Urinary bladder (tissue), 3 donors: ENCODE measurements at regions not wholly inside any gene's neighbourhood (a gene's known extent, or its start where the extent isn't known, plus 50 kb on each side); places are given as distances from the start of the nearest gene placed in this dataset.

Experiments used
- DNase-seq: peaks from one replicate; pipeline ENCODE4 v3.0.0-alpha.2; 2015; ENCODE audit errors: extremely low spot score
- H3K27ac ChIP-seq: one replicate; pipeline ENCODE4 v1.5.1; 2013; ENCODE audit warnings: low read depth, mild to moderate bottlenecking, moderate library complexity
- H3K36me3 ChIP-seq: one replicate; pipeline ENCODE4 v1.6.1; 2013; ENCODE audit warnings: mild to moderate bottlenecking, moderate library complexity; ENCODE audit not compliant: insufficient read depth
- H3K4me1 ChIP-seq: one replicate; pipeline ENCODE4 v1.6.1; 2013; ENCODE audit warnings: mild to moderate bottlenecking, moderate library complexity; ENCODE audit not compliant: insufficient read depth
- H3K4me3 ChIP-seq: one replicate; pipeline ENCODE4 v1.5.1; 2013; ENCODE audit warnings: low read depth, low read length
- WGBS: extraction: QIAGEN DNeasy Blood & Tissue Kit; methylation state at CpG from one replicate; pipeline ENCODE4 v1.1.7; 2013; 5-methylcytosine and 5-hydroxymethylcytosine counted together
- donor health status: healthy with polysubstance abuse.
- donor health status: healthy.

DNA sequence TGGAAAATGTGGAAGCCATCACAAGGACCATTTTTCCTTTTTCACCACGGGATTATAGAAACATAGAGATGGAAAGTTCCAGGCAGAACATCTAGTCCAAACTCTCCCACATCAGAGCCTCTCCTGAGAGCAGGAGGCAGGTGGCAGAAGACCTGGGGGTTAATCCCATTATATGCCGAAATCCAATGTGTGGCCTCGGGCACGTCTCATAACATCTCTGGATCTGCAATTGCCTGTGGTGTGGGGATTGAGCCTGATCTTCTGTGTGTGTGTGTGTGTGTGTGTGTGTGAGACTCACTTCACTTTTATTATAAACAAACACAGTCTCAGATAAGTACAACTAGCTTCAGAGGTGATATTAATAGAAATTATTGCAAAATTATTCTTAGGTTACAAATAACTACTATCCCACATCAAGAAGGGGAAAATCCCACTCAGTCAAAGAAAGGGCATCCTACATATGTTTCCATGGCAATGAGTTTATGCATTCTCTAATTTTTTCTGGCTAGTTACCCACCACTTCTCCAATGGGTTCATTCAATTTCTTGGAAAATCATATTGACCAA is 199.1 kb downstream of the FOXL1 start:
- Histone ChIP-seq H3K4me1 (no peaks in the 10 kb centered on the region), H3K27ac (no peak overlapping the region), H3K4me3 (no peak overlapping the region), H3K36me3 (no peaks in the 10 kb centered on the region)
- WGBS: 34% methylated on average over 4 of the region's 4 CpGs
- no peak for DNase-seq

DNA sequence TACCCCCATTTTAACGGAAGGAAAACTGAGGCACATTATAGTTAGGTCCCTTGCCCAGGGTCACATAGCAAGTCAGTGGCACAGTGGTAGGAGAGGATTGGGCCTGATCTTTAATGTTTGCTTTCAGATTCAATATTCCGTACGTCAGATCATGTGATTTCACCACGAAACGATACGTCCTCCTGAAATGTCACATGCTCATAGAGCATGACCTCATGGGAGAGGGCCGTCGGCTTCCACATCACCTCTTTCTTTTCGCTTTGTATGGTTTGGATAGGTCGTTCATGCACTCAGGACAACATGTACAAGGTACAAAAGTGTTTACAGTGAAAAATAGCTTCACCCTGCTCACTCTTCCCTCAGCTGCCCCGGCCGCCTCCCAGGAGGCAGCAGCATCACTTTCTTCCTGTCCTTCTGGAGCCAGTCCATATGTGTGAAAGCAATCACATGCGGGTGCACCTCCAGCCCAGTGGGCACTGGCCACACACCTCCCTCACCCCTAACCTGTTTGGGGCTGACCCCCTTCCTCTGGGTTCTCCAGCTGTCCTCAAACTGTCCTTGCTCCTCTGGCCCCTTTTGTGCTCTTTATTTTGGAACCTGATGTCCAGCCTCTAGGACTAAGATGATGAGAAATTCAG is 199.9 kb downstream of the FOXL1 start:
- Histone ChIP-seq H3K27ac (no peak overlapping the region), H3K4me3 (no peak overlapping the region), H3K4me1 (no peaks in the 10 kb centered on the region), H3K36me3 (no peaks in the 10 kb centered on the region)
- 68% methylated on average over 13 of the region's 13 CpGs for WGBS
- no peak for DNase-seq

DNA sequence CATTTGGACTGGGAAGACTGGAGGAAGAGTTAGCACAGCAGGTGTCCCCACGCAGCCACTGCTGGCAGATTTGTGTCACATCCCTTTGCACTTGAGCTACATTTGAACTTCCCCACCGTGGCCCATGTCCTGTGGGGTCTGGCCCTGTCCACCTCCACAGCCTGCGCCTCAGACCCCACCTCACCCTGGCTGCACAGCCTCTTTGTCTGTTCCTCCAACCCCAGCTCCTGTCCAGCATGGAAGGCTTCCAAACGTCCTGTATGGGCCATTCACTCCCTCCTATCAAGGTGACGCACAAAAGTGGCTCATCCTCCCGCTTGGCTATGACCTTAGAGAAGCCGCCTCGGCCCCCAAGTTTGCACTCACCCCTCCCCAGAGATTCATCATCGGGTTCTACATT is 200.6 kb downstream of the FOXL1 start:
- no peak for DNase-seq
- Histone ChIP-seq H3K36me3 (no peaks in the 10 kb centered on the region), H3K27ac (no peak overlapping the region), H3K4me3 (no peak overlapping the region), H3K4me1 (no peaks in the 10 kb centered on the region)
- 76% methylated on average over 9 of the region's 9 CpGs for WGBS

DNA sequence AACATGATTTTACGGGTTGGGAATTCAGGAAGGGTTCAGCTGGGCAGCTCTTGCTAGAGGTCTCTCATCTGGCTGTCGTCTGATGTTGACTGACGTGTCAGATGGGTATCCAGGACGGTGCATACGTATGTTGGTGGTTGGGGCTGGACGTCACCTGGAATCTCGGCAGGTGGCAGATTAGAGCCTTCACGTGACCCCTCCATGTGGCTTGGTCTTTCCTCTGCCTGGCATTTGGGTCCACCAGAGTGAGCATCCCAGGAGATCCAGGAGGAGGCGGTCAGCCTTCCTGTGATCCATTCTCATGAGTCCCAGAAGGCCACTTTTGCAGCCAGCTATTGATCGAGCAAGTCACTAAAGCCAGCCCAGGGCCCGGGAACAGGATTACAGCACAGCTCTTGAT is 202.7 kb downstream of the FOXL1 start:
- no peaks in the 10 kb centered on the region for H3K36me3 ChIP-seq
- H3K4me3 ChIP-seq: no peak overlapping the region
- H3K4me1 ChIP-seq: no peaks in the 10 kb centered on the region
- WGBS: 84% methylated on average over 11 of the region's 11 CpGs
- no peak overlapping the region for H3K27ac ChIP-seq
- DNase-seq: no peak

DNA sequence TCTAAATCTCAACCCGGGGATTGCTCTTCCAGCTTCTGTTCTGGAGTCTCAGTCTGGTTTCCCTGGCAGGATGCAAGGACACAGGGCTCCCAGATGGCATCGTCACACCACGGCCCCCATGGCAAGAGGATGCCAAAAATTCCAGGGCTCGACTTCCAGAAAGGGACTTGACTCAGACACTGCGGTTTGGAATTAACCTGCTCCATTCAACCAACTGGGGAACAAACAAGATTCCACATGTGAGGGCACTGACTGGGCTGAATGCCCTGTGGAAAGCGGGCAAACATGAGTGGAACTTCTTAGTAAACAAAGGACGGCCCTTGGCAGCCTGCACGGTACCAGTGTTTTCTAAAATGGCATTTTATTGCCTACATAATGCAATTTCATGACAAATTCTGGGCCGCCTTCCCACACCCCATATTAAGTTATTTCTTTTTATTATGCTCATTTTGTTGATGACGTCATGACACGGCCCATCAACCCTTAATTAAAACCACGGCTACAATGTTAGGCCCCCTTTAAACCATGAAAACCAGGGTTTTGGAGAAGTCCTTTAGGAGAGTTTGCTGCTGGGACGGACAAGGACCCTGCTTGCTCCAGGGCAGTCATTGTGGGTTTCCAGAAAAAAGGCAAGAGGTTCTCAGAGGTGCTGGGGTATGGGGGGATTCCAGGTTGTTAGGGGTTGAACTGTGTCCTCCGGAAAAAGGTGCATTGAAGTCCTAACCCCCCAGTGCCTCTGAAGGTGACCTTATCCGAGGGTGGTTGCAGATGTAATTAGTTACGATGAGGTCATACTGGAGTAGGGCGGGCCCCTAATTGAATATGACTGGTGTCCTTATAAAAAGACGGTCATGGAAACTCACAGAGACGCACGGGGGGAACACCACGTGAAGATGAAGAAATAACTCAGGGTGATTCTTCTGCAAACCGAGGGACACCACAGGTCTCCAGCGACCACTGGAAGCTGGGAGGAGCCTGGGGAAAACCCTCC is 205.6 kb downstream of the FOXL1 start:
- H3K27ac ChIP-seq: no peak overlapping the region
- no peak overlapping the region for H3K4me3 ChIP-seq
- WGBS: 72% methylated on average over 23 of the region's 23 CpGs
- DNase-seq: no peak
- no peaks in the 10 kb centered on the region for H3K4me1 ChIP-seq
- no peaks in the 10 kb centered on the region for H3K36me3 ChIP-seq

DNA sequence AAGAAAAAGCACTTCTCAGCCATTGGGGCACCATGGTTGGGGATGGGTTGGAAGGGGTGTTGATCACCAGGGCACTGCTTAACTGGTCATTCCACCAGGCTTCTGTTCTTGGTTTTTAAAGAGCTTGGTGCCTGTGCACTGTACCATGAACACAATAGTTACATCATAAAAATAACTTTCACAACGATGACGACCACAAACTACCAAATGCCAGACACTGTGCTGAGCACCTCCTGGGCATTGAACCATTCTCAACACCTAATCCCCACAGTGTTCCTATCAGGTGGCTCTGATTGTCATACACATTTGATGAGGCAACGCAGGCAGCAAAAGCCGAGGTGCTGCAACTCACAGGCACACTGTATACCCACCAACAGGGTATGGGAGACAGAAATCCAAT is 208.0 kb downstream of the FOXL1 start:
- no peaks in the 10 kb centered on the region for H3K4me1 ChIP-seq
- H3K4me3 ChIP-seq: no peak overlapping the region
- no peak for DNase-seq
- H3K27ac ChIP-seq: no peak overlapping the region
- 84% methylated on average over 4 of the region's 4 CpGs for WGBS
- no peaks in the 10 kb centered on the region for H3K36me3 ChIP-seq

DNA sequence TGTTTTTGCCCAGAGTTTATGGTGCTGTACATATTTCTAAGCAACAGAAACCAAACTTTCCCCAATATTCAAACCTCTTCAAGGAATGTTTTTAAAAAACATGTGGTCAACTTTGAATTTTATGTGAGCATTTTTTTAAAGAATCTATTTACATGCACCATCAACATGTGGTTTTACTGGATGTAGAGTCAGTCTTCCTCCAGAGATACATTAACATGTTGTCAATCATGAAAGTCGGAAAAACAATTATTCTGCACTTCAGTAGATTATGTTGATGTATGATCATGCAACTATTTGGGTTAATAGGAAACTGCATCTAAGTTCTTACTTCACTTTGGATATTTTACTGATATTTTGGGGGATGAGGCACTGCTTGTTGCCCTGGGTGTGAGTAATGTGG is 208.6 kb downstream of the FOXL1 start:
- no peak overlapping the region for H3K4me3 ChIP-seq
- DNase-seq: no peak
- H3K27ac ChIP-seq: no peak overlapping the region
- H3K4me1 ChIP-seq: no peaks in the 10 kb centered on the region
- 91% methylated on average over 1 of the region's 1 CpG for WGBS
- H3K36me3 ChIP-seq: no peaks in the 10 kb centered on the region

DNA sequence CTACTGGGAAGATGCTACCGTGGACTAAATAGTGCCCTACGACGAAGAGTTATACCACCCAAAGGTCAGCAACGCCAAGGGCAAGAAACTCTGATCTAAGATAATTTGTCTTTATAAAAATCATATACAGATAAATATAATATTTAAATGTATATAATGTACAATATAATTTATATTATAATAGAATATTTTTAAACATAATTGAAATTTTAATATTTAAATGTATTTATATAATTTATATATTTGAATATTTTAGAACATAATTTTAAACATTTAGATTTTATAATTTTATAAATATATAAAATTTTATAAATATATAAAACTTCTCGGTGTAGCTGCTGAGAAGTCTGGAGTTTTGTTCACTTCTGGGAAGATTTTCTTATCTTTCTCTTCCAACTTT is 209.2 kb downstream of the FOXL1 start:
- no peak for DNase-seq
- H3K4me3 ChIP-seq: no peak overlapping the region
- 76% methylated on average over 5 of the region's 5 CpGs for WGBS

DNA sequence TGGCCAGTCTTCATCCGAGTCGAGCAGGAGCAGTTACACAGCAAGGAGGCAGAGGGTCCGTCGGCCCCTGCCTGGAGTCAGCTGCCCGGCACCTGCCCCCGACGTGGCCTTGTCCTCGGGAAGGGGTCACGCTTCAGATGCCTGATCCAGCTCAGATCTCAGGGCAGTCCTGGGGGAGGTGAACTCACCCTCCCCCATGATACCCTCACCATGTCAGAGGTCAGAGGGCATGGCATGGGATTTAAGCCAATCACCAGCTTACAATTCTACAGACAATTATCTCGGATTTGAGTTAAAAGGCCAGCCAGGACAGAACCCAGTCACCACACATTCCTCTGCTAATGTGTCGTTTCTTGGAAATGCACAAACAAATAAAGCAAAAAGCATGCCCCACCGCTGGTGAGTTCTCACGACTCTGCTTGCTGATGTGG is 211.3 kb downstream of the FOXL1 start:
- no peak for DNase-seq
- 42% methylated on average over 13 of the region's 13 CpGs for WGBS

More for the DNA sequence above, 209.2 kb downstream of the FOXL1 start:
- Histone ChIP-seq H3K36me3 (no peaks in the 10 kb centered on the region), H3K27ac (no peak overlapping the region), H3K4me1 (no peaks in the 10 kb centered on the region)

DNA sequence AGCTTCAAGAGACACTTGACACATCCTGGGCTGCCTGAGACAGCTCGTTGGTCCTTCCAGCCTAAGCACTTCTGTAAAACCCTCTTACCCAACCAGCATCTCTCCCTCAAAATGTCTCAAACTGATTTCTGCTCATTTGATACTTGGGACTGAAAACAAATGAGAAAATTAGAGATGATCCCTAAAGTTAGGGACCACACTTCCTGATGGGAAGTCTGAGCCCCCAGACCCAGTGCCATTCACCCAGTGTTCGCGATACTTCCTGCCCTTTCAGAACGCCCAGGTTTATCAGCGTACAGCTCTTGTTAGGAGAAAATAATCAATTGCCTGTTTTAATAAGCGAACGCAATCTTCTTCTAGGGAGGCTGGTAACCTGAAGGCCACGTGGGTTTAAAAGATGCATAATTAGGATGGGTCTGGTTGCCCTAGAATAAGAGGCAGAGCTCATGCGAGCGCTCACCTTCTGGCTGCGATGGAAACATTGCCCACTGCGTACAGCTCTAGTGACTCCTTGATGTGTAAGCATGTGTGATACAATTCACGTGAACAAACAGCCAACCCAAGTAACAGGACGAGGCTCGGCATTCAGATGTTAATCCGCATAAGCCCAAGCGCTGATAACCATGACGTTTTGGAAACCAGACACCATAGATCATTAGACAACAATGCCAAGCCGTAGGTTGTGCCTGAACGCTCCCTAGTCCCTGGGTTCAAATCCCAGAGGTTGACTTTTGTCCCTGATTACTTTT is 213.1 kb downstream of the FOXL1 start:
- Histone ChIP-seq H3K36me3 (no peaks in the 10 kb centered on the region), H3K4me3 (no peak overlapping the region), H3K27ac (no peak overlapping the region), H3K4me1 (no peaks in the 10 kb centered on the region)
- no peak for DNase-seq
- WGBS: 41% methylated on average over 20 of the region's 20 CpGs

More for the DNA sequence above, 211.3 kb downstream of the FOXL1 start:
- Histone ChIP-seq H3K4me3 (no peak overlapping the region), H3K27ac (no peak overlapping the region), H3K36me3 (no peaks in the 10 kb centered on the region), H3K4me1 (no peaks in the 10 kb centered on the region)

DNA sequence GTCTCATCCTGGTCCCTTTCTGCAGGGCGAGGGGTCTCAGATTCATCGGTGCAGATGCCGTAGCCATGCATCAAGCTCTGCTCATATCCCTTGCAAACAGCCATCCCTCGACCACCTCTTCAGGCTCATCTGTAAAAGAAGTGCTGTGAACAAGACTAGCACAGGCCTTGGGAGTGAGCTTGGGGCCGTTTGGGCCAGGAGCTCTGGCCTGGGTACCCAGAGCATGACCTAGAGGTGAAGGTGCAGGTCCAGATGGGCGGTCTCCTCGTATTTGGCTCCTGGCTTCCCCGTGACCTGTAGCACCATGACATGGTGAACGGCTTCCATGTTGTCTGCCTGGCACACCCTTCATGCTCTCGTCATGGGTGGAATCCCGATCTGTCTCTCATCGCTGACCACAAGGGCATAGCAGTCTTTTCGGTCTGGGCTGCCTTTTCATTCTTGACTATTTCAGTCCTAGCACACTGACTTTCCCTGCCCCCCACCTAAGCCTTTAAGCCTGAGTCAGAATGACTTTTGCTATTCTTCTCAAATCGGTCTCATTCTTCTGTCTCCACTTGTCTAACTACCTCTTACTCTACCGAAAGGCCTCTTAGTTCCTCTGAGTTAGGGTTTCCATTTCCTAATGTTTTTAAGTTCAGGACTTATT is 216.0 kb downstream of the FOXL1 start:
- H3K27ac ChIP-seq: no peak overlapping the region
- WGBS: 93% methylated on average over 15 of the region's 15 CpGs
- no peak for DNase-seq
- H3K4me3 ChIP-seq: no peak overlapping the region
- H3K36me3 ChIP-seq: no peaks in the 10 kb centered on the region
- H3K4me1 ChIP-seq: no peaks in the 10 kb centered on the region

DNA sequence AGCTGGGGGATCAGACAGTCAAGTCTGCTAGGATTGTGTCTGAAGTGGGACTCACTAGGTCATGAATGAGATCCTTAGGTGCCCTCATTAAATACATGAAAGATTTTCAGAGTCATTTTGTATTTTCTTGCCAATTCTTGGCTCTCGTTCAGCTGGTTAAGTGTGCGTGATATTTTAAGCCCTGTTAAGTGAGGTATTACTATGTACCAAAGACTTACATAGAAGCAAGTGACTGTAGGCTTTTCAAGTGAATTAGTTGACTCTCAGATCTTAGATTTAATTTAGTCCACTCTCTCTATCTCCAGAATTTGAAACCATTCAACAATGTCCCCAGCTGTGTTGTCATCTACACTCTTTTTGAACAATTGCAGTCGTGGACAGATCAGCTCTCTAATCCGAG is 219.4 kb downstream of the FOXL1 start:
- 77% methylated on average over 4 of the region's 4 CpGs for WGBS

More for the DNA sequence above, 219.4 kb downstream of the FOXL1 start:
- Histone ChIP-seq H3K36me3 (no peaks in the 10 kb centered on the region), H3K4me1 (no peaks in the 10 kb centered on the region), H3K4me3 (no peak overlapping the region), H3K27ac (no peak overlapping the region)
- DNase-seq: no peak
